Testis (tissue), 2 donors: ENCODE measurements at regions not wholly inside any gene's neighbourhood (a gene's known extent, or its start where the extent isn't known, plus 50 kb on each side); places are given as distances from the start of the nearest gene placed in this dataset.
"Not testable (repeated sequence)": the region's sequence is repeated elsewhere in the genome, so short reads cannot be mapped to it uniquely, and the experiment has no call there.

Experiments
- POLR2A ChIP-seq: fragments of 450-650 bp; IDR thresholded peaks from one replicate; pipeline ENCODE4 v1.6.1; 2017; ENCODE audit warnings: antibody characterized with exemption, mild to moderate bottlenecking, moderate library complexity
- TF ChIP-seq, protein P1 (sequence below), 3 experiments: fragments of 450-650 bp in 2 of 3; fragments of 200-600 bp in 1 of 3; sonication (generic) in 1 of 3; IDR thresholded peaks; one replicate each; pipeline ENCODE4 v1.5.1; 2016 to 2019; ENCODE audit warnings: antibody characterized with exemption in 3 of 3, mild to moderate bottlenecking in 2 of 3, moderate library complexity in 1 of 3

DNA sequence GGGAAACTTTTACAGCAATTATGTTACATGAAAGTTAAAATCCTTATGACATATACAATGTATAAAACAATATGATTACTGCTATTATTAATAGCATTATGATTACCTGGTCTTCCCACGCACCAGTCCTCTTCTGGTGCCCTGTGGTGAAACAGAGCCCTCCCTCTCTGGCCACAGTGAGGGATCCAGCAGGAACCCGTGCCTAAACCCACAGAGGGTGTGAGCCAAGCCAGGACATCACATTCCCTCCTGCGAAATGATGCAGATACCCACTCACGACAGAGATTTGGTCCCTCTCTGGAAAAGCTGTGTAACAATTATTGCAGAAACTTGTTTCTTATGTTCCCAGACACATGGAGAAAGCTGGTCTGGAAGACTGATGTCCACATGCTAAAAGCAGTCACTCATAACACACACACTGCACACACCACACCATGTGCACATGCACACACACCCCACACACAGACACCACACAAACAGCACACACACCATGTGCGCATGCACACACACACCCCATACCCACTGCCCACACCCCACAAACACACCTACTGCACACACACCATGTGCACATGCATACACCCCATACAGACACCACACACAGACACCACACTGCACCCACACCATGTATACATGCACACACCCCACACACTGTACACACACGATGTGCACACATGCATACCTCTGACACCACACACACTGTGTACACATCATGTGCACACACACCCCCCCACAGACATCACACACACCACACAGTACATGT is 1462.2 kb downstream of the FOXD4L5 start:
- TF ChIP-seq, protein P1, sequence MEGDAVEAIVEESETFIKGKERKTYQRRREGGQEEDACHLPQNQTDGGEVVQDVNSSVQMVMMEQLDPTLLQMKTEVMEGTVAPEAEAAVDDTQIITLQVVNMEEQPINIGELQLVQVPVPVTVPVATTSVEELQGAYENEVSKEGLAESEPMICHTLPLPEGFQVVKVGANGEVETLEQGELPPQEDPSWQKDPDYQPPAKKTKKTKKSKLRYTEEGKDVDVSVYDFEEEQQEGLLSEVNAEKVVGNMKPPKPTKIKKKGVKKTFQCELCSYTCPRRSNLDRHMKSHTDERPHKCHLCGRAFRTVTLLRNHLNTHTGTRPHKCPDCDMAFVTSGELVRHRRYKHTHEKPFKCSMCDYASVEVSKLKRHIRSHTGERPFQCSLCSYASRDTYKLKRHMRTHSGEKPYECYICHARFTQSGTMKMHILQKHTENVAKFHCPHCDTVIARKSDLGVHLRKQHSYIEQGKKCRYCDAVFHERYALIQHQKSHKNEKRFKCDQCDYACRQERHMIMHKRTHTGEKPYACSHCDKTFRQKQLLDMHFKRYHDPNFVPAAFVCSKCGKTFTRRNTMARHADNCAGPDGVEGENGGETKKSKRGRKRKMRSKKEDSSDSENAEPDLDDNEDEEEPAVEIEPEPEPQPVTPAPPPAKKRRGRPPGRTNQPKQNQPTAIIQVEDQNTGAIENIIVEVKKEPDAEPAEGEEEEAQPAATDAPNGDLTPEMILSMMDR (IDR thresholded peaks at IDR 0.05), result not testable (repeated sequence)
- not testable (repeated sequence) for TF ChIP-seq POLR2A
